Left renal pelvis (tissue), 4 donors: ENCODE measurements at regions not wholly inside any gene's neighbourhood (a gene's known extent, or its start where the extent isn't known, plus 50 kb on each side); places are given as distances from the start of the nearest gene placed in this dataset.
"Not testable (repeated sequence)": the region's sequence is repeated elsewhere in the genome, so short reads cannot be mapped to it uniquely, and the experiment has no call there.

Source experiments
- DNase-seq, 4 donors: peaks; one replicate each; pipeline ENCODE4 v3.0.0-alpha.2; 2013; ENCODE audit warnings: low read depth in 4 of 4, low spot score in 3 of 4

DNA sequence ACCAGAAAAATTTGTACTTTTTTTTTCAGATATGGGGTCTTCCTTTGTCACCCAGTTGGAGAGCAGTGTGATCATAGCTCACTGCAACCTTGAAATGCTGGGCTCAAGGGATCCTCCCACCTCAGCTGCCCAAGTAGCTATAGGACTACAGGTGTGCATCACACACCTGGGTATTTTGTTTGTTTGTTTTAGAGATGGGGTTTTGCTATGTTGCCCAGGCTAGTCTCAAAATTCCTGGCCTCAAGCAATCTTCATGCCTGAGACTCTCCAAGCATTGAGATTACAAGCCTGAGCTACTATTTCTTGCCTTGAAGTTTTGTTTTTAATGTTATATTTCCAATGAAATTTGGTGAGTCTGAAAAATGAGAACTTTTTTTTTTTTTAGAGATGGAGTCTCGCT is 847.8 kb downstream of the TRIML1 start:
- DNase-seq = no peak

DNA sequence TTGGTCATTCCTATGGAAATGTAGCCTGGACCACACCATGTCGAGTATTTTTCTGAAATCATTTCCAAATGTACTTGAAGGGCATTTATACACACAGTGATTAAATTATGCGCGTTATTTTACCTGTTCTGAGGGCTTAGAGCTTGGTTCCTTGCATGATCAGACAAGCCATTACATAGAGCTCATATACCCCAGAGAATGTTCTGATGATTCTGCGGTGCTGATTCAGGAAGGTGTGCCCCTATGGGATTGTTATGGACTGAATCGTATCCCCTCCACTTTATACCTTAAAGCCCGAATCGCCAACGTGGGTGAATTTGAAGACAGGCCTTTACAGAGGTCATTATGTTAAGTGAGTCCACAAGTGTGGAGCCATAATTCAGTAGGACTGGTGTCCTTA is 848.9 kb downstream of the TRIML1 start:
- no peak for DNase-seq

DNA sequence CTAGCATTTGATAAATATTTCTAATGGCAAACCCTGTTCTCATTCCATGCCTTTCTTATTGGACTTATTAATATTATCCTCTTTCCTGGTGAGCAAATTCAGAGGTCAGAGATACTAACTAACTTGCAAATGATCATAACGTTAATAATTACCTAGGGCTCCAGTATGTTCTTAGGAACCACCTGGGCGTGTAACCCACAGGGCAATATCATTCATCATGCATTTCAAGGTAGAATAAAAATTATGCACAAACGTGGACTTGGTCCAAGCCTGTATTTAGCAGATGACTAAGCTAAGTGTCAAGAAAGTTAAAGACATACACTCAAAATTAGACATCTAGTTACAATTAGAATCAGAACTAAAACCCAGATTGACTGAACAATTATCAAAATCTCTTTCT is 850.1 kb downstream of the TRIML1 start:
- DNase-seq = no peak

DNA sequence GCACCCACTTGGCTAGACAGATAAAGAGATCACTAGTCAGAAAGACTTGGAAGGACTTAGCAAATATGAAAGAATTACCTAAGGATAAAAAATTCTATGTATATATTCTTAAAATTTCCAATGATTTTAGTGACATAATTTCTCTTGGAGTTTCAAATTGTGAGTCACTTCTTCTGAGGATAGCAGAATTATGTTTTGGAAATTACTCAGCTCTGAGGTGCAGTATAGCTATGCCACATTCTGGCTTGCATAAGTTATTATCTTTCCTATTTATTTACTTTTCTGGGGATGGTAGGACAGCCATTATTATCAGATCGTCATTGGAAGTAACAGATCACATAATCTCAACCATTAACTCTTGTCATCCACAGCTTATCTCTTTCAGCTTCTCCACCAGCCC is 853.5 kb downstream of the TRIML1 start:
- no peak for DNase-seq

DNA sequence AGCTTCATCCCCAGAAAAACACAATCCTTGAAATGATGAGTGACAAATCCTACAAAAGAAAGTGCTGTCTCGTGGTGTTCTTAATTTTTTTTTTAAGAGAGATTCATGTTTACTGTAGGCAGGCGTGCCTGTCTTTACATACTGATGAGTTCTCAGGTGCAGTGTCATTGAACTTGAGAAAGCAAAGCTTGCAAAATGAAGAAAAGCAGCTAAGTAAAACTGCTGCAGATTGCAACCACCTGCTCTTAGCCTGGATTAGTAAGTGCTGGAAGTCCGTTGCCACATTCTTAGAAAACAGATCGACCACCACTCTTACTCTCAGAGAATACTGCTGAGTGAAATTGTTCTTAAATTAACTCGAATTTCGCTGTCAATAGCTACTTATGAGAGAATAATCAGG is 854.6 kb downstream of the TRIML1 start:
- no peak for DNase-seq

DNA sequence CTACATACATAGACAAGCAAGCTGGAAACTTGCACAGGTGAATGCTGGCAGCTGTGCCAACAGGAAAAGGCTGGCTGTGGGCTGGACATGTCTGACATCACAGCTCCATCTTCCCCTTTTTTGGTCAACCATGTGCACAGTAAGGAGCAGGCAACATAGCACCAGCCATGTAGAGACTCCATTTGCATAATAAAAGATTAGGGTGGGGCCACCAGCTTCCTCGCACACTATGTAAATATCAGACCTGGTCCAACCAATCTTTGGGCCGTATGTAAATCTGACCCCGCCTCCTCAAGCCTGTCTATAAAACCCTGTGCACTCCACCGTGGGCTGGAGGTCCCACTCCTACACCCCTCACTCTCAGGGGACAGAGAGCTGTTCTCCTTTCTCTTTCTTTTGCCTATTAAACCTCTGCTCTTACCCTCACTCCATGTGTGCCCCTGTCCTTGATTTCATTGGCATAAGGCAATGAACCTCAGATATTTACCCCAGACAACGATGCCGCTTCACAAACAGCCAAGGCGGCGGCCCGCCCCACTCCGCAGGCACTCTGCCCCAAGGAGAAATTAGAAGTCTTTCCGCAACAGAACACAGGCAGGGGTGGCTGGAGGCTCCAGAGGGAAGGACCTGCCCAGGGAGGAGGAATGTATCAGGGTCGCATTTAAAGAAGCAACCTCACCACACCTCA is 862.2 kb downstream of the TRIML1 start:
- DNase-seq = no peak

DNA sequence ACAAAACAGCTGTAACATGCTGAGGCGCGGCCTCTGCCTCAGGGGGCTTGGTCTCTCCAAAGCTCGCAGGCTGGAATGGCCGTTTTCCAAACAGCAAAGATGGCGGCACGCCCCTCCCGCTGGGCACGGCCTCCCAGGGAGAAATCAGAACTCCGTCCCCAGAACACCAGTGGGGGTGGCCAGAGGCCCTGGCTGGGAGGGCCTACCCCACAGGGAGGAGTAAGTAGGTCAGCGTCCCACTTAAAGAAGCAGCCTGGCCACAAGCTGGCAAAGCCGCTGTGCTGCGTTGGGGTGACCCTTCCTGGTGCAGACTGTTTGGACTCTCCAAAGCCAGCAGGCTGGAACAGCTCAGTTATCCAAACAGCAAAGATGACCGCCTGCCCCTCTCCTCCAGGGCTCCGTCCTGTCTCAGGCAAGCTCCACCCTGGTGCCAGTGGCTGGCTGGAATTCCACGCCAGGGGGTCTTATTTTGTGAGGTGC is 862.8 kb downstream of the TRIML1 start:
- no peak for DNase-seq

DNA sequence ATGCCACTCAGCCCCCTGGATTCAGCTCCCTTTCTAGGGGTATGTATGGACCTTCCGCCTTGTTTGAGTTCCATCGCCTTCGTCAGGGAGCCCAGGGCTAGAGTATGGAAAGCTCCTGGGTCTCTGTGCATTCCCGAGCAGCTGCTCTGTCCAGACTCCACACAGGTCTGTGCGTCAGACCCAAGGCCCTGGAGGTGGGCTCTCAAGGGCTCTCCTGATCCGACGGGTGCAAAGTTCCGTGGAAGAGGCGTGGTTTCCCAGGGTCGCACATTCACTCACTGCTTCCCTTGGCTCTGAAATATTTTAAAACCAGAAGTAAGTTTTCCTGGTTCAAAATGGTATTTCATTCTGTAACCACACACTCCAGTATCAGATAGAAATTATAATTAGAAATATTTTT is 863.2 kb downstream of the TRIML1 start:
- DNase-seq = no peak

DNA sequence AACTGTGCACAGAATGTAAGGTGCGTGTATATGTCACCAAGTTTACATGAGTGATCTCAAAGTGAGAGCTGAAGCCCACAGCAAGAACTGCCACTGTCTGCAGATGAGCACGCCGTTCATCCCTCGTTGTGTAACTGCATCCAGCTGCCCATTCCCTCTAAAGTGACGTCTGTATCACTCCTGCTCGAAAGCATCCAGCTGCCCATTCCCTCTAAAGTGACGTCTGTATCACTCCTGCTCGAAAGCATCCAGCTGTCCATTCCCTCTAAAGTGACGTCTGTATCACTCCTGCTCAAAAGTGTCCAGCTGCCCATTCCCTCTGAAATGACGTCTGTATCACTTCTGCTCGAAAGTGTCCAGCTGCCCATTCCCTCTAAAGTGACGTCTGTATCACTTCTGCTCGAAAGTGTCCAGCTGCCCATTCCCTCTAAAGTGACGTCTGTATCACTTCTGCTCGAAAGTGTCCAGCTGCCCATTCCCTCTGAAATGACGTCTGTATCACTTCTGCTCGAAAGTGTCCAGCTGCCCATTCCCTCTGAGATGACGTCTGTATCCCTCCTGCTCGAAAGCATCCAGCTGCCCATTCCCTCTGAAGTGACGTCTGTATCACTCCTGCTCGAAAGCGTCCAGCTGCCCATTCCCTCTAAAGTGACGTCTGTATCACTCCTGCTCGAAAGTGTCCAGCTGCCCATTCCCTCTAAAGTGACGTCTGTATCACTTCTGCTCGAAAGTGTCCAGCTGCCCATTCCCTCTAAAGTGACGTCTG is 871.4 kb downstream of the TRIML1 start:
- DNase-seq = not testable (repeated sequence)

DNA sequence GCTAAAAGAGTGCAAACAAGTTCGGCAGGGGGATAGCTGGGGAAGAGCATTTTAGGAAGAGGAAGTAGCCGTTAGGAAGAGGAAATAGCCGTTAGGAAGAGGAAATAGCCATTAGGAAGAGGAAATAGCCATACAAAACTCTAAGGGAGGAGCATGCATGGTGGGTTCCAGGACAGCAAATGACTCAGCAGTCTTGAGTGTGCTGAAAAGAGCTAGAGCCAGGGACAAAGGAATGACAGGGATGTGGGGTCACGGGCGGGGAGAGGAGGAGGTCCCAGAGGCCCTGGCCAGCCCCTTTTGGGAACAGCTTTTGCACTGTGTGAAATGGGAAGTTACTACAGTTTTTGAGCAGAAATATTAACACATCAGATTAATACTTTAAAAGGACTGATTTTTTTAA is 882.6 kb downstream of the TRIML1 start:
- DNase-seq = no peak

DNA sequence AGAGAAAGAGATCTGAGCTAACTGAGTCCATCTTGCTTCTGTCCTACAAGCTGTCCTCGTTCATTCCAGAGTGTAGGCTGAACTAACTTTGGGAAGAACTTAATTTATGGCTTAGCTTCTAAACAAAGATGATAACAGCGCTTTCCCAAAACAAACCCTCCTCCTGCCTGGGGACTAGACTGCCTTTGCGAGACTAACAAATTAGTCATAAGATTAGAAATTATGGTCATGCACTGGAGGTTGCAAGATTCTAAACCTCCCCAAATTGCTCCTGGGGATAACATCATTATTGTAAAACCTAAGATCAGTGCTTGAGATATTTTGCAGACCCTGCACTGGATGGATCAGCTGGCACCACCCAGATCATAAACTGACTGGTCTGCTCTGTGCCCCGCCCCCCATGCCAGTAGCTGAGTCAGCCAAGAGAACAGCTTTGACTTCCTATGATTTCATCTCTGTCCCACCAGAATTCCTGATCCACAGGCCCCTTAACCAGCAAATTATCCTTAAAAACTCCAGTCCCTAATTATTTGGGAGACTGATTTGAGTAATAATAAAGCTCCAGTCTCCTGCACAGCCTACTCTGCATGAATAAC is 883.3 kb downstream of the TRIML1 start:
- DNase-seq = no peak

DNA sequence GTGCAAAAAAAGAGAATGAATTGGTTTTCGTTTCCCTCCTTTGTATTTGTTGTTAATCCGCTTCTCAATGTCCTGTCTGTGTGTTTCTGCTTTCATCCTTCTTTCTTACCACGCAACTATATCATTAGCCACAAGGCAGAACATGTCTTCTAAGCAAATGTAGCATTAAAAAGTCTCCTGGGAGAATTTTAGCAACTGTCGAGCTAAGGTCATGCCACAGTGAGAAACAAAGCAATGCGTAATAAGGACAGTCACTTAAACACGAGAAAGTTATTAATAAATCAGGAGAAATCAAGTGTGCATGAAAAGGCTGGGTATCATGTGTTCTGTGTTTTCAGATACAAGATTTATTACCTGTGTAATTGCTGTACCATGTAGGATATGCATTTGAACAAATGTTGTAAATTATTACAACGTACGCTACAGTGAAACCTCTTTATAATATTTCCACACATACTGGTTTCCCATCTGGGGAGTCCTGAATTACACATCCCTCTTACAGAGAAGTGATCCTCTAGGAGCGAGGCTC is 890.8 kb downstream of the TRIML1 start:
- no peak for DNase-seq

DNA sequence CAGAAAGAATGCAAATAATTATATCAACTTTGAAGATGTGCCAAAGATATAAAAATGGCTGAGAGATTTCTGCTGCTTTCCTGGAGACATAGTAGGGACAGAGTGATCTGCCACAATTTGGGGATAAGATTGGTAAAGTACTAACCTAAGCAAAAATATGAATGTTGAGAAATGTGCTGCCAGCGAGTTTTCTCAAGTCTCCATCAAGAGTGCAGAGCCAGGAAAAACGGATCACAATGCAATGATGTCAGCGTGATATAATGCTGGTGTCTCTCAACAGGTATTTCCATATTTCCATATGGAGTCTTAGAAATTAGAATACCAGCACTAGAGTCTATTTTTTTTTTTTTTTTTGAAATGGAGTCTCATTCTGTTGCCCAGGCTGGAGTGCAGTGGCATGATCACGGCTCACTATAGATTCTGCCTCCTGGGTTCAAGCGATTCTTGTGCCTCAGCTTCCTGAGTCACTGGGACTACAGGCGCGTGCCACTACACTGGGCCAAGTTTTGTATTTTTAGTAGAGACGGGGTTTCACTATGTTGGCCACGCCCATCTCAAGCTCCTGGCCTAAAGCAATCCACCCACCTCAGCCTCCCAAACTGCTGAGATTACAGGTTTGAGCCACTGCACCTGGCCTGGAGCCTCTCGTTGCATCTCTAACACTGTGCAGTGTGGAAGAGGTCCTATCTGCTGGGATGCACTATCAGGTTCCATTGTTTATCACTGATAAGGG is 893.5 kb downstream of the TRIML1 start:
- no peak for DNase-seq

DNA sequence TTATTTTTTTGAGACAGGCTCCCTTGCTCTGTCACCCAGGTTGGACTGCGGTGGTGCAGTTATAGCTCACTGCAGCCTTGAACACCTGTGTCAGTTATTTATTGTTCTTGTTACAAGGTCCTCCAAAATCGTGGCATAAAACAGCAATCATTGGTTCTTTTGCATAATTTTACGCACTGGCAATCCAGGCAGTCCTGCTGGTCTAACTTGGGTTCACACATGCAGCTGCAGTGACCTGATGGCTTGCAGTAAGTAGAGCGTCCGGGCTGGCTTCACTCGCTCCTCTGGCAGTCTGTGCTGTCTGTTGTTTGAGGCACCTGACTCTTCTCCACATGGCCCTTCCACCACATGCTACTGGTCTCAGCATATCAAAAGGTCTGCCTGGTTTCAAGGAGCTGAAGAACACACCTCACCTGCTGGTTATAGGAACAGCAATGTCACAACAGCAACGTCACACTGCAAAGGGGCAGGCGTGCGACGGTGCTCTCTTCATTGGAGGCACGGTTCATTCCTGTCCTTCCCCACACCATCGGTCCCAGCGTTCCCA is 894.6 kb downstream of the TRIML1 start:
- no peak for DNase-seq

DNA sequence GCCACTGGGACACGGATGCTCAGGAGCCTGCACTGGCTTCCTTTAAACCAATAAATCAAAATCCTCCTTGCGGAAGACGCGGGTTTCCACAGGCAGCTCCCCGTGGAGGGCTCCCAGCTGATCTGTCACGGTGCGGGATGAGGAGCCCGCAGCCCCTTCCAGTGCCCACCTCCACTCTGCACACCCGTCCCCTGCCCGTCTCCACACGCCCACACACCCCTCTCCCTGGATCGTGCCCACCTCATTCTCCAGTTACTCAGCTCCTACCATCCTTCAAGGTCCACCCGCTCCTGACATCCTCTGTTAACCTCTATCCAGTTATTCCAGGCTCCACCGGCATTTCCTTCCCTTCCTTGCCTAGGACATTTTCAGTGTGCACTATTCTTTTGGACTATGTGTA is 895.9 kb downstream of the TRIML1 start:
- DNase-seq = no peak

DNA sequence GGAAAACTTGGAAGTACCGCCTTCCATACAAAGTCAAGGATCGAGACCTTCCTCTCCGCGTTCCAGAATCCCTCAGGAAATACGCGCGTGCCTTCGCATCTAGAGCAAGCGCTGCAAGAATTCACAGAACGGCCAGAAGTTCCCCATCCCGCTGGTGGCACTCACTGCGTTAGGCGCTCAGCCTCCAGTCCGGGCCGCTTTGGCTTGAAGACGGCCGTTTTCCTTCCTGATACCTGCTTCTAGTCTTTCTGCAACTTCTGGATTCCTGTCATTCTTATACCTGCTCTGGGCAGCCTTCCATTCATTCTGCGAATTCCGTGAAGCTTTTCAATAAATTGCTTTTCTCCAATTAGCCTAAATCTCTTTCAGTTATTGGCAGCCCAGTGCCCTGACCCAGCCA is 896.4 kb downstream of the TRIML1 start:
- no peak for DNase-seq

DNA sequence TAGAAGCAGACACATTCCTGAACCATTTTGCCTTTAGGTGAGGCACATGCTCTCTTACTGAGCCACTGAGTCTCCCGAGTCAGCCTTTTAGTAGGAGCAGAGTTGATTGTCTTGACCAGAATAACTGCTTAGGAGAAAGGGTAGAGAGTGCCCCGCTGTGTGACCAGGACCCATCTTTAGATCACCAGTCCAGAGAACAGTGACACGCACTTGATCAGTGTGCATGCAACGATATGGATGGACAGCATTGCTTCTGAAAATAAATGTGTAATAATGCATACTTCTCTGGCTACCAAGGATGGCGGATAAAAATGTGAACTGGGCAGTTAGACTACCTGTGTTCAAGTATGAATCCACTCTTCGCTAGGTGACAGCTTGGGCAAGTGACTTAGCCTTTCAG is 897.7 kb downstream of the TRIML1 start:
- DNase-seq = no peak

DNA sequence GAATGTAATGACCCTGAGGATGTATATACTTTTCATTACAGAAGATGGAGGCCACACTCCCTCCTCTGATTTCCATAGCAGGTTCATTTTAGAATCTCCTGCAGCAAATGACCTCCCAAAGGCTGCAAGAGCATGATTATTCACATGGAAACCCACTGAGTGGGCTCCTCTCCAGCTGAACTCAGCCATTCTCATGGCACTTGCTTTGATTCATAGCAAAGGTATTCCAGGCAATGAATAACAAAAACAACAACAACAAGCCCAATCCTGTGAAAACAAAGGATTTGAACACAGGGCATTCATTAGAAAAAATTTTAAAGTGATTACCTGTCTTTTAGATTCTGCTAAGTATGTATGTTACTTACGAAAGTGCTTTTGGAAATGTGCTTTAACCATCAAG is 894.0 kb upstream of the FRG1 start:
- DNase-seq = no peak

DNA sequence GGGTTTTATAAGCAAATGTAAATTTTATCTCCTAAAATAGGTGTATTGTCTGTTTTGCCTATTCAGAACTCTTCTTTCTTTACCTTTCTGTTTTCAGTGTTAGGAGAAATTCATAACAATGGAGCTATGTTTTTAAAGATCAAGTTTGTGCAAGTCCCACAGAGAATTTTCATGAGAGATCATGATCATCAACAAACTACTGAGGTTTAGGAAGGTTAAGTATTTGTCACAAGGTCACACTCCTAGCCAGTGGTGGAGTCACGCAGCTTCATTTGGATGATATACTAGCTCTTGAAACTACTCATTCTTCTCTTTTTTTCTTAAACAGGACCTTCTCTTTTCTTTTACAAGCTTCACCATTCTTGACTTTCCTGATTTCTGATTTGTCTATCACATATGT is 892.6 kb upstream of the FRG1 start:
- no peak for DNase-seq

DNA sequence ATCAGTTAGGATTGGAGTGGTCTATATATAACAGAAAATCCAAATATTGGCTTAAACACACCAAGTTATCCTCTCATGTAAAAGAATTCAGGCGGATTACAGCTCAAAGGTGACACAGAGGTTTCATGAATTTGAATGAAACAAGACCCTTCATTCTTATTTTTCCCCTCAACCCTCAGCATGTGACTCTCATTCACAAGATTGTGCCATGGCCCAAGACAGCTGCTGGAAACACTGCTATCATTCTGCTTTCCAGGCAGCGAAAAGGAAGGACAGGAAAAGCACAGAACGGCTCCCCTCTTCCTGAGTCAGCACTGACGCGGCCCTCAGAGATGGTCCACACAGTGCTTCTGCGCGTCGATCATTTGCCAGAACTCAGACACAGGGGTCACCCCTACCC is 891.0 kb upstream of the FRG1 start:
- no peak for DNase-seq

DNA sequence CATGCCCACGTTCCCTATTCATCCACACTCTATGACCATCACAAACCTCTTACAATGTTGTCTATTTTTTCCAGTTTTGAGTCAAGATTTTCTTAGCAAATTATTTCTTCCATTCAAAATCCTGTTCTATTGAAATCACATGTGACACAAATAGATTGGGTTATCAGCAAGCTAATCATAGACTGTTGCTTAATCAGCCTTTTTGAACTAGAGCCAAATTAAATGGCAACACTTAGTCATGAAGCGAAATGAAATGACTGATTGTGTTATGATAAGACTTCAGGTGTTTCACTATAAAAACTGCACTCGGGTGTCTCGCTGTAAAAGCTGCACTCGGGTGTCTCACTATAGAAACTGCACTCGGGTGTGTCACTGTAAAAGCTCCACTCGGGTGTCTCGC is 890.0 kb upstream of the FRG1 start:
- DNase-seq = no peak
